GM12874 (cell line): ENCODE measurements at regions not wholly inside any gene's neighbourhood (a gene's known extent, or its start where the extent isn't known, plus 50 kb on each side); places are given as distances from the start of the nearest gene placed in this dataset.

Experiments
- TF ChIP-seq, protein P1 (sequence below): IDR thresholded peaks from 2 replicates; pipeline ENCODE4 v1.5.1; 2011; ENCODE audit warnings: low read depth, mild to moderate bottlenecking, control low read depth, low read length, moderate library complexity; ENCODE audit not compliant: insufficient read depth

DNA sequence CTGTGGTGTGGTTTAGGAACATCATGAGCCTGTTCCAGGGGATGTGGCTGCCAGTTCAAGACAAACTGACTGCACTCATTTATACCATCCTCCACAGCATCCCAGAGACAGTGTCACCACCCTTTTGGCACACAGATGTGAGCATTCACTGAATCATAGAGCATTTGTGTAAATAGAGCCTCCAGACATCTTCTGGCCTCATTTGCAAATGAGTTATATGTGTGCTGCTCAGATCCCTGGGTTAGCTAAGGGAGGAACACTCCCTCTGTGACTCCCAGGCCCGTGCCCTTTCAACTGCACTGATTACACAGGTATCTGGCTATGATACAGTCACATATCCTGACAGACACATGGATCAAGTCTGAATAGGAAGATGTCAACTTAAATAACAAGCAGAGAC is 351.5 kb upstream of the PLD5 start:
- TF ChIP-seq, protein P1, sequence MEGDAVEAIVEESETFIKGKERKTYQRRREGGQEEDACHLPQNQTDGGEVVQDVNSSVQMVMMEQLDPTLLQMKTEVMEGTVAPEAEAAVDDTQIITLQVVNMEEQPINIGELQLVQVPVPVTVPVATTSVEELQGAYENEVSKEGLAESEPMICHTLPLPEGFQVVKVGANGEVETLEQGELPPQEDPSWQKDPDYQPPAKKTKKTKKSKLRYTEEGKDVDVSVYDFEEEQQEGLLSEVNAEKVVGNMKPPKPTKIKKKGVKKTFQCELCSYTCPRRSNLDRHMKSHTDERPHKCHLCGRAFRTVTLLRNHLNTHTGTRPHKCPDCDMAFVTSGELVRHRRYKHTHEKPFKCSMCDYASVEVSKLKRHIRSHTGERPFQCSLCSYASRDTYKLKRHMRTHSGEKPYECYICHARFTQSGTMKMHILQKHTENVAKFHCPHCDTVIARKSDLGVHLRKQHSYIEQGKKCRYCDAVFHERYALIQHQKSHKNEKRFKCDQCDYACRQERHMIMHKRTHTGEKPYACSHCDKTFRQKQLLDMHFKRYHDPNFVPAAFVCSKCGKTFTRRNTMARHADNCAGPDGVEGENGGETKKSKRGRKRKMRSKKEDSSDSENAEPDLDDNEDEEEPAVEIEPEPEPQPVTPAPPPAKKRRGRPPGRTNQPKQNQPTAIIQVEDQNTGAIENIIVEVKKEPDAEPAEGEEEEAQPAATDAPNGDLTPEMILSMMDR: no peak

DNA sequence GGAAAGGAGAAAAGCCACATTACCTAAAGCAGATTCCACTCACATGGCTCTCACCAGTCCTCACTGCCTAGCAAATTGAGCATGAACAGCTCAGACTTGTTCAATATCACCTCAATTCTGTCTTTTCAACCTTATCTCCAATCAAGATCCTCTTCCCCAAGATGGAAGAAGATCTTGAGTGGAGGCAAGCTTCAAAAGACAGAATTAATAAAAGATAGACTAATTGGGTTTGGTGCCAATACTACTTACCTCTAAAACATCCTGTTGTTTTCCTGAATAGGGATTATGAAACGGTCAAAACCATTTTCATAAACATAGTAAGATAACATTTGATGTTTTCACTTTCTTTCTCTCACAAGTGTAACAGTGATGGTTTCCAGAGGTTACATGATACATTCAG is 349.2 kb upstream of the PLD5 start:
- TF ChIP-seq, protein P1: no peak

DNA sequence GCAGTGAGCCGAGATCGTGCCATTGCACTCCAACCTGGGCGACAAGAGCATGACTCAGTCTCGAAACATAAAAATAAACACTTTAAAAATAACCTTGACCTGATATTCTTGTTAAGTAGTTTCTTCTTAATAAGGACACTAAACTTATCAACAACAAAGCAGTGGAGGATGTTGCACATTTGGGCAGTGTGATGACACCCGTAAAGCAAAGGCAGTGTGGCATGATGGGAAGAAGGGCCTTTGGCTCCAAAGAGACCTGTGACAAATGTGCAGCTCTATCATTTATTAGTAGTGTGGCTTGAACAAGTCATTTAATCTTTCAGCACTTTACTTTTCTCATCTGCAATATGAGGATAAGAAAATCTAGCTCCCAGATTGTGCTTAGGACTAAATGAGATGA is 348.0 kb upstream of the PLD5 start:
- TF ChIP-seq, protein P1: no peak

DNA sequence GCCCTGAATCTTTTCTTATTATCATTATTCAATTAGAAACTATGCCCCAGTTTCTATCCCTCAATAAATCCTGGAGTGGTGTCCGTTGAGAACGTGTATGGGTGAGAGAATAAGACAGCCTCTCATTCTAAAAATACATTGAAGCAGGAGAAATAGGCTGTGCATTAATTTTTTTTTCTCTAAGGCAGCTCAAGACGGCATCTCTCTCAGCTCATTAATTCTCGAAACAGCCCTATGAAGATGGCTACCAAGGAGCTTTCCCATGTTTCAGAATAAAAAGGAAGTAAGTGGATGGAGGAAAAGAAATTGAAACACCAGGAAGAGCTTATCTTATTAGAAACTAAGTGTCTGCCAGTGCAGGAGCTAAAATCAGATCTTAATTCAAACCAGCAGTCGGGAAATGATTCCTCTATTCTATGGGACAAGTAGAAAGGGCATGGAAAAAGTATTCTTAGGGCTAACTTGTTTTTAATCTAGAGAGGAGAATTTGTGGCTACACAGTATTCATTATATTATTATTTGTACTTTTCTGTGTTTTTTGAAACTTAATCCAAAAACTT is 347.1 kb upstream of the PLD5 start:
- TF ChIP-seq, protein P1: no peak

DNA sequence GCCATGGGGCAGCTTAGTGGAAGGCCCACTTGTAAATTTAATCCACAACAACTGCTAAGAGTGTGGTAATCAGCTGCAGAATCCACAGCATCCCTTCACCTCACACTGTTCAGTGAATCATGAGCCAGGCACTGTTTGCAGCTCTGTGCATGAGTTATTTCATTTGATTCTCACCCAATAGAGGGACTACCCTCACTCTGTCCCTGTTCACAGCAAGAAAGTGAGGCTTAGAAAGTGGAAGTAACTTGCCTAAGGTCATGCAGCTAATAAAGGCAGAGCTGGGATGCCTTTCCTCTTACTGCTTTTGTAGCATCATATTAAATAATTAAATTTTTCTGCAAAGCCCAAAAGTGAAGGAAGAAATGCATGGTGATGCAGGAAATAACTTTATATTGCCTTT is 346.5 kb upstream of the PLD5 start:
- TF ChIP-seq, protein P1: no peak

DNA sequence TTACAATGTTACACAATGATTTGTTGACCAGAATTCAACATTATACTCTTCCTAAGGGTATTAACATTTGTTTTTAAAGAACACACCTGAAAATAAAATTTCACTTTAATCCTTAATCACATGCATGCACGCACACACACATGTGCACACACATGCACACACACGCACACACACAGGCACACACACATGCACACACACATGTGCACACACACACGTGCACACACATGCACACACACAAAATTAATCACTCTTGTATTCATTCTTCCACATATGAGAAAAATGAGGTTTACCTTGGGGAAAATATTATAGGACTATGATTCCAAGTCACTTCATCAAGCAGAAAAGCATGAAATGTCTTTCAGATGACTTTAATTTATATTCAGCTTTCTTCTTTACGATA is 331.8 kb upstream of the PLD5 start:
- TF ChIP-seq, protein P1: no peak

DNA sequence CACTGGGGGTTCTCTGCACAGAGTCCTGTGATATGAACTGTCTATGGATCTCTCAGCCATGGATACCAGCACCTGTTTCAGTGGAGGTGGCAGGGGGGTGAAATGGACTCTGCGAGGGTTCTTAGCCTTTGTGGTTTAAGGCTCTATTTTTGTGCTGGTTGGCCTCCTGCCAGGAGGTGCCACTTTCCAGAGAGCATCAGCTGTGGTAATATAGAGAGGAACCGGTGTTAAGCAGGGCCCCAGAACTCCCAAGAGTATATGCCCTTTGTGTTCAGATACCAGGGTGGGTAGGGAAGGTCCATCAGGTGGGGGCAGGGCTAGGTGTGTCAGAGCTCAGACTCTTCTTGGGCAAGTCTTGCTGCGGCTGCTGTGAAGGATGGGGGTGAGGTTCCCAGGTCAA is 330.0 kb upstream of the PLD5 start:
- TF ChIP-seq, protein P1: no peak
